Ishikawa (cell line): ENCODE measurements at regions not wholly inside any gene's neighbourhood (a gene's known extent, or its start where the extent isn't known, plus 50 kb on each side); places are given as distances from the start of the nearest gene placed in this dataset.

Source experiments
- CEBPB ChIP-seq: IDR thresholded peaks from 2 replicates; pipeline ENCODE4 v1.6.1; 2012
- CREB1 ChIP-seq: IDR thresholded peaks from 2 replicates; pipeline ENCODE4 v1.6.1; 2012; ENCODE audit warnings: low read depth
- EGR1 ChIP-seq: IDR thresholded peaks from 2 replicates; pipeline ENCODE4 v1.6.1; 2012
- EP300 ChIP-seq: IDR thresholded peaks from 2 replicates; pipeline ENCODE4 v1.6.1; 2012; ENCODE audit warnings: borderline replicate concordance
- FOXM1 ChIP-seq: IDR thresholded peaks from 2 replicates; pipeline ENCODE4 v1.6.1; 2012; ENCODE audit warnings: low read depth, borderline replicate concordance
- MAX ChIP-seq: IDR thresholded peaks from 2 replicates; pipeline ENCODE4 v1.6.1; 2012
- NFIC ChIP-seq: IDR thresholded peaks from 2 replicates; pipeline ENCODE4 v1.6.1; 2012
- RAD21 ChIP-seq: IDR thresholded peaks from 2 replicates; pipeline ENCODE4 v1.6.1; 2012; ENCODE audit warnings: low read depth
- REST ChIP-seq: IDR thresholded peaks from 2 replicates; pipeline ENCODE4 v1.6.1; 2012; ENCODE audit warnings: low read depth, mild to moderate bottlenecking
- TAF1 ChIP-seq: IDR thresholded peaks from 2 replicates; pipeline ENCODE4 v1.6.1; 2012; ENCODE audit warnings: low read depth, mild to moderate bottlenecking
- TCF12 ChIP-seq: IDR thresholded peaks from 2 replicates; pipeline ENCODE4 v1.6.1; 2012; ENCODE audit warnings: low read depth
- TEAD4 ChIP-seq: IDR thresholded peaks from 2 replicates; pipeline ENCODE4 v1.6.1; 2012
- USF1 ChIP-seq: IDR thresholded peaks from 2 replicates; pipeline ENCODE4 v1.6.1; 2012
- YY1 ChIP-seq: IDR thresholded peaks from 2 replicates; pipeline ENCODE4 v1.6.1; 2012; ENCODE audit warnings: low read depth
- ZBTB7A ChIP-seq: IDR thresholded peaks from 2 replicates; pipeline ENCODE4 v1.6.1; 2012; ENCODE audit warnings: low read depth

DNA sequence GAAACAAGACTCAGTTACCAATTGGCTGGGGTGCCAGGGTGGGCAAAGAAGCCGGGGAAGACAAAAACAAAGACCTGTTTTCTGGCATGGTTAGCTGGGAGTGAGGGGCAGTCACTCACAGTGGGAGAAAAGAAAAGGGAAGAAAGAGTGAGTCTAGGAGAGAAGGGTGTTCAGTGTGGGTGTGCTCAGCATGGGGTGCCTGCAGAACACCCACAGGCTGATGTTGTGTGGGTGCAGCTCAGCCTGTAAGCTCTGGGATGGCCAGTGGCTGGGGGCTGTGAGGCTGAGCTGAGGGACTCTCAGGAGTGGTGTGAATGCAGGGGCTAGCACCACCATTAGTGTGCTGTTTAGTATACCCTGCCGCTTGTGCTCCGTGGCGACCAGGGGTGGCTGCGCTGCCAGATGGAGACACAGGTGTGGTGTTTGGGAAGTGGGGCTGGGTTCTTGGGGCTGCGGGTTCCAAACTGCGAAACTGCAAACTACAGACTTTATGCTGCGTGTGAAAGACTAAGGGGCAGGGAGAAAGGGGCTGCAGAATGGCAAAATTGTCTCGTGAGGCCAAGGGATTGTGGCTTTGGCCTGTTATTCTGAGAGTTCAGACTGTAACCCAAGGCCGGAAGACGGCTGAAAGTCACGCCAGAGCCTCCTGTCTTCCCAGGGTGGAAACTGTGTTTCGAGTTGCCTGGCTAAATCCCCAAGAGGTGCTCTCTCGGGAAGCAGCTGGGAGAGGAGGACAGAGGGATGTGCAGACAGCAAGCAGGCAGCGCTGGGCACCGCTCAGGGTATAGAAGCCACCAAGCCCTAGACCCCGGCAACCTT is 156.3 kb downstream of the TTC32 start:
- no peak for TF ChIP-seq EP300
- no peak for TF ChIP-seq NFIC
- no peak for TF ChIP-seq FOXM1
- no peak for TF ChIP-seq USF1
- no peak for TF ChIP-seq EGR1
- TF ChIP-seq TCF12 = no peak
- no peak for TF ChIP-seq REST

- TF ChIP-seq USF1 (no peak), NFIC (no peak), TAF1 (no peak), ZBTB7A (no peak), YY1 (no peak), CREB1 (no peak), RAD21 (no peak), MAX (no peak), CEBPB (no peak), FOXM1 (no peak), TEAD4 (no peak), REST (no peak), TCF12 (no peak), EP300 (no peak), EGR1 (no peak)
Observed at GRCh38 chr2:19744456-19745199, 157.2 kb downstream of the TTC32 start.

DNA sequence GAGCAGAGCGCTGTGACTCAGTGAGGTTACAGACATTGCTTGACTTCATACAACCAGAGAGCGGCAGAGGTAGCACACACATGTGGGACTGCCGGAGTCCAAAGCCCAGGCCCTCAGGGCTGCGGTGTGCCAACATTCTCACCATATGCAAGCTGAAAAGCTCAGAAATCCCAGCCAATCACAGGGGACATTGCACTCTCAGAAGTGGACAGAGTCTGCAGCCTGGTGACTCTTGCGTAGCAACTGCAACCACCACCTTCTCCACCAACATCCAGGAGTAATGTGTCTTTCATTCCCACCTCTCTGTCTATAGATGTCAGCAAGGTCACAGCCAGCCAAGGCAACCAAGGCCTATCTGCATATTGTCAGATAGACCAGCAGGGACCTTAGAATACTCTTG is 158.1 kb downstream of the TTC32 start:
- TF ChIP-seq EP300 = no peak
- no peak for TF ChIP-seq EGR1
- no peak for TF ChIP-seq TEAD4
- TF ChIP-seq YY1 = no peak
- no peak for TF ChIP-seq REST
- TF ChIP-seq MAX = no peak
- no peak for TF ChIP-seq CEBPB
- no peak for TF ChIP-seq RAD21
- no peak for TF ChIP-seq TAF1
- no peak for TF ChIP-seq USF1
- TF ChIP-seq FOXM1 = no peak
- TF ChIP-seq NFIC = no peak
- TF ChIP-seq ZBTB7A = no peak
- TF ChIP-seq TCF12 = no peak
- TF ChIP-seq CREB1 = no peak

DNA sequence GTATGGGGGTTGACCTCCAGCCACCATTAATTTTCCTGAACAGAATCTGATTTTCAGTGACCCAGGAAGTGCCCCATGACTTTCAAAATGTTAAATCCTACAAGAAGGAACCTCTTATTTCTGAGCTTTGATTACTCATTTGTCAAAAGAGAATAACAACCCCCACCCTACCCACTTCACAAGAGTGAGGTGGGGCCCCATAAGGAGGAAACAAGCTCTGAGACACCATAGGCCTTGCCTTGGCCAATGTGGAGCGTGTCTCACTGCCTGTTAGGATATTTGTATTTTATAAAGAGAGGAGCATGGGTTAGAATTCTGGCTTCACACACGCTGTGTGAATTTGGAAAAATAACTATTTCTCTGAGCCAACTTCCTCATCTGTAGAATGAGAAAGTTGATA is 158.9 kb downstream of the TTC32 start:
- no peak for TF ChIP-seq CEBPB
- TF ChIP-seq TCF12 = no peak
- no peak for TF ChIP-seq YY1
- TF ChIP-seq MAX = no peak
- no peak for TF ChIP-seq FOXM1
- TF ChIP-seq CREB1 = no peak
- TF ChIP-seq TEAD4 = no peak
- TF ChIP-seq USF1 = no peak
- TF ChIP-seq RAD21 = no peak
- TF ChIP-seq TAF1 = no peak
- TF ChIP-seq EGR1 = no peak
- TF ChIP-seq NFIC = no peak
- TF ChIP-seq REST = no peak
